Stomach (tissue), 4 donors: ENCODE measurements at regions not wholly inside any gene's neighbourhood (a gene's known extent, or its start where the extent isn't known, plus 50 kb on each side); places are given as distances from the start of the nearest gene placed in this dataset.

Experiments used
- POLR2AphosphoS5 ChIP-seq, 3 donors: sonication (generic); formaldehyde crosslinking; IDR thresholded peaks; one replicate each; pipeline ENCODE4 v1.6.1; 2016; ENCODE audit warnings: antibody characterized with exemption in 3 of 3
- TF ChIP-seq, protein P1 (sequence below), 7 experiments: fragments of 450-650 bp in 4 of 7; fragments of 200-600 bp in 3 of 7; sonication (generic) in 3 of 7; IDR thresholded peaks; one replicate each; pipeline ENCODE4 v1.5.1; 2016 to 2019; ENCODE audit warnings: antibody characterized with exemption in 7 of 7, control low read depth in 2 of 7, mild to moderate bottlenecking in 1 of 7

DNA sequence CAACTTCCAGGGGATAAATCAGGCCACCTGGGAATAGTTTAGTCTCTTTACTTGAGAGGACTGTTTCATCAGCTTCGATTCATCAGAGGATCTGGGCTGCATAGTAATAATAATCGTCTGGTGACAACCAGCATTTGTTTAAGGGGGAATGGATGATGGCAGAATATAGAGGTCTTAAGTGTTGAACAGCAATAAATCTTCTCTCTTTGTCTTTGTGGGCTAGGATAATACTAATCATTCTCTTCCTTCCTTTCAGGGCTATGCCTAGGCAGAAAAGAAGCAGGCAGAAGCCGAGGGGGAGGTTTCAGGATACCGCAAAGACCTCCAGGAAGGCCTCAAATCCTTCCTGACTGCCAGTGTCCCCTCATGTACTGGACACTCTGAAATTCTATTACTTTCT lies 150.4 kb upstream of the GAREM1 start:
- TF ChIP-seq, protein P1, sequence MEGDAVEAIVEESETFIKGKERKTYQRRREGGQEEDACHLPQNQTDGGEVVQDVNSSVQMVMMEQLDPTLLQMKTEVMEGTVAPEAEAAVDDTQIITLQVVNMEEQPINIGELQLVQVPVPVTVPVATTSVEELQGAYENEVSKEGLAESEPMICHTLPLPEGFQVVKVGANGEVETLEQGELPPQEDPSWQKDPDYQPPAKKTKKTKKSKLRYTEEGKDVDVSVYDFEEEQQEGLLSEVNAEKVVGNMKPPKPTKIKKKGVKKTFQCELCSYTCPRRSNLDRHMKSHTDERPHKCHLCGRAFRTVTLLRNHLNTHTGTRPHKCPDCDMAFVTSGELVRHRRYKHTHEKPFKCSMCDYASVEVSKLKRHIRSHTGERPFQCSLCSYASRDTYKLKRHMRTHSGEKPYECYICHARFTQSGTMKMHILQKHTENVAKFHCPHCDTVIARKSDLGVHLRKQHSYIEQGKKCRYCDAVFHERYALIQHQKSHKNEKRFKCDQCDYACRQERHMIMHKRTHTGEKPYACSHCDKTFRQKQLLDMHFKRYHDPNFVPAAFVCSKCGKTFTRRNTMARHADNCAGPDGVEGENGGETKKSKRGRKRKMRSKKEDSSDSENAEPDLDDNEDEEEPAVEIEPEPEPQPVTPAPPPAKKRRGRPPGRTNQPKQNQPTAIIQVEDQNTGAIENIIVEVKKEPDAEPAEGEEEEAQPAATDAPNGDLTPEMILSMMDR (IDR thresholded peaks at IDR 0.05): no peak
- TF ChIP-seq POLR2AphosphoS5 (IDR thresholded peaks at IDR 0.05): no peak
